ENCODE measurements at regions not wholly inside any gene's neighbourhood (a gene's known extent, or its start where the extent isn't known, plus 50 kb on each side); places are given as distances from the start of the nearest gene placed in this dataset.
"Not testable (repeated sequence)": the region's sequence is repeated elsewhere in the genome, so short reads cannot be mapped to it uniquely, and the experiment has no call there.

- not testable (repeated sequence) for TF ChIP-seq CTCF, POLR2A (IDR thresholded peaks at IDR 0.05)
Observed at GRCh38 chr1:191083090-191083489, 605.4 kb upstream of the BRINP3 start.
